Gastroesophageal sphincter (tissue), 4 donors: ENCODE measurements at regions not wholly inside any gene's neighbourhood (a gene's known extent, or its start where the extent isn't known, plus 50 kb on each side); places are given as distances from the start of the nearest gene placed in this dataset.
"Not testable (repeated sequence)": the region's sequence is repeated elsewhere in the genome, so short reads cannot be mapped to it uniquely, and the experiment has no call there.

Source experiments
- ATAC-seq: fragments of 150-250 bp; one replicate; pipeline ENCODE4 v1.9.1; 2016; ENCODE audit warnings: mild to moderate bottlenecking, moderate library complexity
- H3K27ac ChIP-seq, 4 donors: fragments of 200-600 bp; sonication (generic) in 3 of 4; 1 replicate in 3 of 4; 2 replicates in 1 of 4; pipeline ENCODE4 v1.5.1; 2016 to 2019
- H3K27me3 ChIP-seq: fragments of 200-600 bp; sonication (generic); one replicate; pipeline ENCODE4 v1.5.1; 2019
- H3K36me3 ChIP-seq, 2 donors: fragments of 200-600 bp; sonication (generic); one replicate each; pipeline ENCODE4 v1.5.1; 2019; ENCODE audit warnings: control low read depth in 1 of 2
- H3K4me1 ChIP-seq, 3 donors: fragments of 200-600 bp; sonication (generic); 1 replicate in 2 of 3; 2 replicates in 1 of 3; pipeline ENCODE4 v1.5.1; 2016 to 2019; ENCODE audit warnings: control low read depth in 2 of 3
- H3K4me3 ChIP-seq, 2 donors: fragments of 200-600 bp; sonication (generic); one replicate each; pipeline ENCODE4 v1.5.1; 2019; ENCODE audit warnings: mild to moderate bottlenecking in 1 of 2, moderate library complexity in 1 of 2
- H3K9me3 ChIP-seq, 3 donors: fragments of 200-600 bp; sonication (generic); one replicate each; pipeline ENCODE4 v1.5.1; 2017 to 2019; ENCODE audit warnings: control low read depth in 2 of 3
- EP300 ChIP-seq: sonication (generic); formaldehyde crosslinking; IDR thresholded peaks from one replicate; pipeline ENCODE4 v1.6.1; 2017; ENCODE audit warnings: antibody characterized with exemption, mild to moderate bottlenecking
- POLR2A ChIP-seq, 2 donors: fragments of 450-650 bp; IDR thresholded peaks; one replicate each; pipeline ENCODE4 v1.6.1; 2017; ENCODE audit warnings: antibody characterized with exemption in 2 of 2, mild to moderate bottlenecking in 2 of 2, moderate library complexity in 1 of 2
- POLR2AphosphoS5 ChIP-seq: sonication (generic); formaldehyde crosslinking; IDR thresholded peaks from one replicate; pipeline ENCODE4 v1.6.1; 2017; ENCODE audit warnings: antibody characterized with exemption
- WGBS, 2 donors: methylation state at CpG; one replicate each; pipeline ENCODE4 v1.1.5; 2018; ENCODE audit warnings: low coverage in 1 of 2; 5-methylcytosine and 5-hydroxymethylcytosine counted together
- small RNA-seq, 4 donors: library from RNA; depleted of rRNA; stranded (forward); fragments of <200 nt; gene quantifications; one replicate each; pipeline ENCODE3, GENCODE V24; 2016
- TF ChIP-seq, protein P1 (sequence below), 4 experiments: fragments of 200-600 bp in 2 of 4; fragments of 450-650 bp in 2 of 4; sonication (generic) in 1 of 4; IDR thresholded peaks; one replicate each; pipeline ENCODE4 v1.5.1; 2017 to 2019; ENCODE audit warnings: antibody characterized with exemption in 4 of 4, mild to moderate bottlenecking in 2 of 4, moderate library complexity in 2 of 4

DNA sequence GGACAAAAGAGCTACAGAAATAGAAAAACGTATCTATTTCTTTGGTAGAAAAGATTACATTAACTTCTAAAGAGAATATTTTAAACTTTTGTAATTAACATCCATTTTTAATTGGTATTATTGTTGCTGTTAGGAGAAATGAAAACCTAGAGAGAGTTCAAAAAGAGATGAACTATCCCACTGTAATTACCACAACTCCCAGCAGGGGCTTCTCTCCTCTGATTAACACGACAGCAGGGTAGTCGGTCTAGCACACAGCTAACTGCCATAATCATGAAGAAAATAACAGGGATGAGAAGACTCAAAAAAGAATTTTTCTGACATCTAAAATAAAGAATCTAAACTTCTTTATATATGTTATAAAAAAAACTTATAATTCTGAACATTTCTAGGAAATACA lies 86.2 kb upstream of the CDH9 start:
- TF ChIP-seq POLR2AphosphoS5 = no peak
- no peak overlapping the region for H3K4me3 ChIP-seq
- H3K36me3 ChIP-seq = no peaks in the 10 kb centered on the region
- H3K27ac ChIP-seq = no peak overlapping the region
- no peaks in the 10 kb centered on the region for H3K9me3 ChIP-seq
- H3K27me3 ChIP-seq = no peaks in the 10 kb centered on the region
- no peak for ATAC-seq
- WGBS, 2 donors = 17 to 18% methylated on average over 3 of the region's 3 CpGs
- no peaks in the 10 kb centered on the region for H3K4me1 ChIP-seq

DNA sequence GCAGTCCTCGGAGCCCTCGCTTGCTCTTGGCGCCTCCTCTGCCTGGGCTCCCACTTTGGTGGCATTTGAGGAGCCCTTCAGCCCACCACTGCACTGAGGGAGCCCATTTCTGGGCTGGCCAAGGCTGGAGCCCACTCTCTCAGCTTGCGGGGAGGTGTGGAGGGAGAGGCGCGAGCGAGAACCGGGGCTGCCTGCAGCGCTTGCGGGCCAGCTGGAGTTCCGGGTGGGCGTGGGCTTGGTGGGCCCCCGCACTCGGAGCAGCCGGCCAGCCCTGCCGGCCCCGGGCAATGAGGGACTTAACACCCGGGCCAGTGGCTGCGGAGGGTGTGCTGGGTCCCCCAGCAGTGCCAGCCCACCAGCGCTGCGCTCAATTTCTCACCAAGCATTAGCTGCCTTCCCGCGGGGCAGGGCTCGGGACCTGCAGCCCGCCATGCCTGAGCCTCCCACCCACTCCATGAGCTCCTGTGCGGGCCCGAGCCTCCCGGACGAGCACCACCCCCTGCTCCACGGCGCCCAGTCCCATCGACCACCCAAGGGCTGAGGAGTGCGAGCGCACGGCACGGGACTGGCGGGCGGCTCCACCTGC lies 81.4 kb upstream of the CDH9 start:
- WGBS, 2 donors = 93% methylated on average over 3 of the region's 38 CpGs; no CpG with 5 or more reads in 1 of the 2 donors
- H3K4me3 ChIP-seq, H3K9me3 ChIP-seq, H3K4me1 ChIP-seq, ATAC-seq, H3K27me3 ChIP-seq, H3K36me3 ChIP-seq, H3K27ac ChIP-seq: not testable (repeated sequence)

GRCh38 chr5:27103486-27103885 lies 65.1 kb upstream of the CDH9 start:
- H3K36me3 ChIP-seq = no peaks in the 10 kb centered on the region
- H3K9me3 ChIP-seq = no peaks in the 10 kb centered on the region
- H3K27ac ChIP-seq = no peak overlapping the region
- H3K4me1 ChIP-seq = no peaks in the 10 kb centered on the region
- H3K27me3 ChIP-seq = no peaks in the 10 kb centered on the region
- H3K4me3 ChIP-seq = no peak overlapping the region
- no peak for ATAC-seq
- WGBS, 2 donors = 62 to 66% methylated on average over 2 of the region's 2 CpGs
- TF ChIP-seq POLR2AphosphoS5 = no peak
- TF ChIP-seq EP300 = no peak
- no peak for TF ChIP-seq POLR2A (IDR thresholded peaks at IDR 0.05)
- TF ChIP-seq, protein P1, sequence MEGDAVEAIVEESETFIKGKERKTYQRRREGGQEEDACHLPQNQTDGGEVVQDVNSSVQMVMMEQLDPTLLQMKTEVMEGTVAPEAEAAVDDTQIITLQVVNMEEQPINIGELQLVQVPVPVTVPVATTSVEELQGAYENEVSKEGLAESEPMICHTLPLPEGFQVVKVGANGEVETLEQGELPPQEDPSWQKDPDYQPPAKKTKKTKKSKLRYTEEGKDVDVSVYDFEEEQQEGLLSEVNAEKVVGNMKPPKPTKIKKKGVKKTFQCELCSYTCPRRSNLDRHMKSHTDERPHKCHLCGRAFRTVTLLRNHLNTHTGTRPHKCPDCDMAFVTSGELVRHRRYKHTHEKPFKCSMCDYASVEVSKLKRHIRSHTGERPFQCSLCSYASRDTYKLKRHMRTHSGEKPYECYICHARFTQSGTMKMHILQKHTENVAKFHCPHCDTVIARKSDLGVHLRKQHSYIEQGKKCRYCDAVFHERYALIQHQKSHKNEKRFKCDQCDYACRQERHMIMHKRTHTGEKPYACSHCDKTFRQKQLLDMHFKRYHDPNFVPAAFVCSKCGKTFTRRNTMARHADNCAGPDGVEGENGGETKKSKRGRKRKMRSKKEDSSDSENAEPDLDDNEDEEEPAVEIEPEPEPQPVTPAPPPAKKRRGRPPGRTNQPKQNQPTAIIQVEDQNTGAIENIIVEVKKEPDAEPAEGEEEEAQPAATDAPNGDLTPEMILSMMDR (IDR thresholded peaks at IDR 0.05) = no peak

DNA sequence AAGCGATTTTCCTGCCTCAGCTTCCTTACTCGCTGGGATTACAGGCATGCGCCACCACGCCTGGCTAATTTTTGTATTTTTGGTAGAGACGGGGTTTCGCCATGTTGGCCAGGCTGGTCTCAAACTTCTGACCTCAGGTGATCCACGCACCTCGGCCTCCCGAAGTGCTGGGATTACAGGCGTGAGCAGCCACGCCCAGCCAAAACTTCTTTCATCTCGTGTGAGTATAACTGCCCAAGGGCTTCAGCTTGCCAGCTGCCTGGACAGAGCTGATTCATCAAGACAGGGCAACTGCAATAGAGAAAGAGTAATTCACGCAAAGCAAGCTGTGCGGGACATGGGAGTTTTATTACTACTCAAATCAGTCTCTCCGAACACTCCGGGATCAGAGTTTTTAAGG lies 57.4 kb upstream of the CDH9 start:
- H3K36me3 ChIP-seq, H3K4me1 ChIP-seq, H3K27ac ChIP-seq, H3K9me3 ChIP-seq, H3K27me3 ChIP-seq, H3K4me3 ChIP-seq, ATAC-seq: not testable (repeated sequence)
- 96 to 100% methylated on average over 2 to 6 of the region's 16 CpGs for WGBS, 2 donors

- Histone ChIP-seq H3K4me3 (no peak overlapping the region), H3K9me3 (no peaks in the 10 kb centered on the region), H3K36me3 (no peaks in the 10 kb centered on the region), H3K27me3 (no peaks in the 10 kb centered on the region), H3K4me1 (no peaks in the 10 kb centered on the region), H3K27ac (no peak overlapping the region)
- TF ChIP-seq, protein P1 (IDR thresholded peaks at IDR 0.05) = no peak
- no peak for TF ChIP-seq EP300
- no peak for TF ChIP-seq POLR2A (IDR thresholded peaks at IDR 0.05)
- TF ChIP-seq POLR2AphosphoS5 = no peak
- no peak for ATAC-seq
- 83 to 100% methylated on average over 1 to 2 of the region's 2 CpGs for WGBS, 2 donors
Measured at GRCh38 chr5:27093279-27093678, 54.9 kb upstream of the CDH9 start.

GRCh38 chr5:27091858-27092257 lies 53.5 kb upstream of the CDH9 start:
- Histone ChIP-seq H3K9me3 (no peaks in the 10 kb centered on the region), H3K27ac (no peak overlapping the region), H3K27me3 (no peaks in the 10 kb centered on the region), H3K4me1 (no peaks in the 10 kb centered on the region), H3K4me3 (no peak overlapping the region), H3K36me3 (no peaks in the 10 kb centered on the region)
- no peak for ATAC-seq
- 78% methylated on average over 1 of the region's 1 CpG; no CpG with 5 or more reads in 1 of the 2 donors for WGBS, 2 donors
- TF ChIP-seq POLR2AphosphoS5 (no peak), EP300 (no peak), POLR2A (IDR thresholded peaks at IDR 0.05) (no peak)
- TF ChIP-seq, protein P1 (IDR thresholded peaks at IDR 0.05) = no peak

DNA sequence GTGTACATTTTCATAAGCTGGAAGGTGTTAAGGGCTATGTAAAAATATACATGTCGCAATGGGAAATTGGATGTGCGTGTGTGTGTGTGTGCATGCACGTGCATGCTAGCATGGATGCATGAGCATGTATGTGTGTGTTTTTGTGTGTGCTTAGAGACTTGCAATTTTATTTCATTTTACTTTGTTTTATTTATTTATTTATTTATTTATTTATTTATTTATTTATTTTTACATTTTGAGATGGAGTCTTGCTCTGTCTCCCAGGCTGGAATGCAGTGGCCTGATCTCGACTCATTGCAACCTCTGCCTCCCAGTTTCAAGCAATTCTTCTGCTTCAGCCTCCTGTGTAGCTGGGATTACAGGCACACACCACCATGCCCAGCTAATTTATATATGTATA lies 50.4 kb upstream of the CDH9 start:
- 96 to 97% methylated on average over 3 to 4 of the region's 4 CpGs for WGBS, 2 donors
- not testable (repeated sequence) for H3K27ac ChIP-seq, H3K36me3 ChIP-seq

More for the DNA sequence above, 50.4 kb upstream of the CDH9 start:
- H3K9me3 ChIP-seq, H3K27me3 ChIP-seq, H3K4me1 ChIP-seq, ATAC-seq, H3K4me3 ChIP-seq: not testable (repeated sequence)

Small RNA genes lying in the stretch of these regions (small RNA-seq; reads per million reads assigned to genes)
- gene AC010385.1 (0 reads per million in 4 donors), gene AC010385.3 (0 reads per million in 4 donors), gene AC026421.1 (0 reads per million in 4 donors), gene AC114300.1 (0 reads per million in 4 donors), gene LSP1P3 (0 reads per million in 4 donors), gene RF00425 (0 reads per million in 4 donors), gene RNU6-738P (0 to 0.27 (median 0) reads per million in 4 donors), gene RNU6-909P (0 reads per million in 4 donors), gene UBL5P1 (0 reads per million in 4 donors)
